GM13977 (cell line): ENCODE measurements at regions not wholly inside any gene's neighbourhood (a gene's known extent, or its start where the extent isn't known, plus 50 kb on each side); places are given as distances from the start of the nearest gene placed in this dataset.
"Not testable (repeated sequence)": the region's sequence is repeated elsewhere in the genome, so short reads cannot be mapped to it uniquely, and the experiment has no call there.

ENCODE experiments used
- DNase-seq: peaks from one replicate; pipeline ENCODE4 v3.0.0; 2012; ENCODE audit warnings: low spot score
- CTCF ChIP-seq: IDR thresholded peaks from 2 replicates; pipeline ENCODE4 v1.5.1; 2012; ENCODE audit warnings: mild to moderate bottlenecking, control low read depth; ENCODE audit not compliant: insufficient read depth; ENCODE audit errors: extremely low read depth, missing control alignments
- in situ Hi-C: fragments of 300-500 bp; cut with MboI; formaldehyde crosslinking; loops from one replicate; pipeline ENCODE4 v1.12.0; 2022; ENCODE audit warnings: low sequenced_read_pairs, low pct_unique_long_range_greater_than_20kb, mixed read lengths, inconsistent platforms; ENCODE audit not compliant: unreplicated experiment

- in situ Hi-C loops, DNase-seq: not testable (repeated sequence)
These were observed 154.2 kb downstream of the NPIPB11 start for GRCh38 chr16:29252311-29252710.

GRCh38 chr16:29251571-29252011 lies 154.9 kb downstream of the NPIPB11 start:
- in situ Hi-C loops, DNase-seq: not testable (repeated sequence)

GRCh38 chr16:29250923-29251434 lies 155.5 kb downstream of the NPIPB11 start:
- DNase-seq, in situ Hi-C loops: not testable (repeated sequence)

- DNase-seq, in situ Hi-C loops: not testable (repeated sequence)
These were observed 156.0 kb downstream of the NPIPB11 start for GRCh38 chr16:29250469-29250868.

GRCh38 chr16:29248940-29249318 lies 157.6 kb downstream of the NPIPB11 start:
- in situ Hi-C loops, DNase-seq: not testable (repeated sequence)

- DNase-seq, in situ Hi-C loops: not testable (repeated sequence)
These were observed 158.1 kb downstream of the NPIPB11 start for GRCh38 chr16:29248306-29248939.

- in situ Hi-C loops, DNase-seq: not testable (repeated sequence)
These were observed 160.4 kb downstream of the NPIPB11 start for GRCh38 chr16:29246091-29246490.

- in situ Hi-C loops: no loop called here
- no peak for DNase-seq
- TF ChIP-seq CTCF: no peak
These were observed 168.5 kb downstream of the NPIPB11 start for GRCh38 chr16:29237971-29238370.

GRCh38 chr16:29237495-29237894 lies 169.0 kb downstream of the NPIPB11 start:
- DNase-seq, in situ Hi-C loops: not testable (repeated sequence)

GRCh38 chr16:29237023-29237422 lies 169.5 kb downstream of the NPIPB11 start:
- in situ Hi-C loops: not testable (repeated sequence)

GRCh38 chr16:29235836-29236370 lies 170.6 kb downstream of the NPIPB11 start:
- in situ Hi-C loops: not testable (repeated sequence)

More at GRCh38 chr16:29237023-29237422, 169.5 kb downstream of the NPIPB11 start:
- DNase-seq: not testable (repeated sequence)

GRCh38 chr16:29234536-29235275 lies 171.8 kb downstream of the NPIPB11 start:
- DNase-seq: not testable (repeated sequence)

More at GRCh38 chr16:29235836-29236370, 170.6 kb downstream of the NPIPB11 start:
- DNase-seq: not testable (repeated sequence)

GRCh38 chr16:29233705-29234404 lies 172.7 kb downstream of the NPIPB11 start:
- DNase-seq, in situ Hi-C loops: not testable (repeated sequence)

More at GRCh38 chr16:29234536-29235275, 171.8 kb downstream of the NPIPB11 start:
- in situ Hi-C loops: not testable (repeated sequence)
